ENCODE measurements at regions not wholly inside any gene's neighbourhood (a gene's known extent, or its start where the extent isn't known, plus 50 kb on each side); places are given as distances from the start of the nearest gene placed in this dataset.

GRCh38 chr19:22545751-22546150, 88.4 kb upstream of the ZNF492 start:
- TF ChIP-seq, protein P1, sequence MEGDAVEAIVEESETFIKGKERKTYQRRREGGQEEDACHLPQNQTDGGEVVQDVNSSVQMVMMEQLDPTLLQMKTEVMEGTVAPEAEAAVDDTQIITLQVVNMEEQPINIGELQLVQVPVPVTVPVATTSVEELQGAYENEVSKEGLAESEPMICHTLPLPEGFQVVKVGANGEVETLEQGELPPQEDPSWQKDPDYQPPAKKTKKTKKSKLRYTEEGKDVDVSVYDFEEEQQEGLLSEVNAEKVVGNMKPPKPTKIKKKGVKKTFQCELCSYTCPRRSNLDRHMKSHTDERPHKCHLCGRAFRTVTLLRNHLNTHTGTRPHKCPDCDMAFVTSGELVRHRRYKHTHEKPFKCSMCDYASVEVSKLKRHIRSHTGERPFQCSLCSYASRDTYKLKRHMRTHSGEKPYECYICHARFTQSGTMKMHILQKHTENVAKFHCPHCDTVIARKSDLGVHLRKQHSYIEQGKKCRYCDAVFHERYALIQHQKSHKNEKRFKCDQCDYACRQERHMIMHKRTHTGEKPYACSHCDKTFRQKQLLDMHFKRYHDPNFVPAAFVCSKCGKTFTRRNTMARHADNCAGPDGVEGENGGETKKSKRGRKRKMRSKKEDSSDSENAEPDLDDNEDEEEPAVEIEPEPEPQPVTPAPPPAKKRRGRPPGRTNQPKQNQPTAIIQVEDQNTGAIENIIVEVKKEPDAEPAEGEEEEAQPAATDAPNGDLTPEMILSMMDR (IDR thresholded peaks at IDR 0.05; ENCODE audit: extremely low read depth, missing control alignments) = peak; percentile 3
- DNase-seq (ENCODE audit: low spot score) = peak; percentile 23

DNA sequence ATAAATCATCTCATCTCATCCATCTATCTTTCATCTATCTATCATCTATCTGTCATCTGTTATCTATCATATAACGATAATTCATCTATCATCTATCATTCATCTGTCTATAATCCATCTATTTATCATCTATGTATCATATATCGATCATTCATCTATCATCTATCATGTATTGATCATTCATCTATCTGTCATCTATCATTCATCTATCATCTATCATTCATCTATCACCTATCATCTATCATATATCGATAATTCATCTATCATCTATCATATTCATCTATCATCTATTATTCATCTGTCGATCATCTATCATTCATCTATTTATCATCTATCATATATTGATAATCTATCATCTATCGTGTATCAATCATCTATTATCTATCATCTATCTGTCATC, 100.4 kb upstream of the ZNF492 start:
- DNase-seq (ENCODE audit: low spot score) = no peak
- TF ChIP-seq, protein P1 (IDR thresholded peaks at IDR 0.05; ENCODE audit: extremely low read depth, missing control alignments) = no peak

DNA sequence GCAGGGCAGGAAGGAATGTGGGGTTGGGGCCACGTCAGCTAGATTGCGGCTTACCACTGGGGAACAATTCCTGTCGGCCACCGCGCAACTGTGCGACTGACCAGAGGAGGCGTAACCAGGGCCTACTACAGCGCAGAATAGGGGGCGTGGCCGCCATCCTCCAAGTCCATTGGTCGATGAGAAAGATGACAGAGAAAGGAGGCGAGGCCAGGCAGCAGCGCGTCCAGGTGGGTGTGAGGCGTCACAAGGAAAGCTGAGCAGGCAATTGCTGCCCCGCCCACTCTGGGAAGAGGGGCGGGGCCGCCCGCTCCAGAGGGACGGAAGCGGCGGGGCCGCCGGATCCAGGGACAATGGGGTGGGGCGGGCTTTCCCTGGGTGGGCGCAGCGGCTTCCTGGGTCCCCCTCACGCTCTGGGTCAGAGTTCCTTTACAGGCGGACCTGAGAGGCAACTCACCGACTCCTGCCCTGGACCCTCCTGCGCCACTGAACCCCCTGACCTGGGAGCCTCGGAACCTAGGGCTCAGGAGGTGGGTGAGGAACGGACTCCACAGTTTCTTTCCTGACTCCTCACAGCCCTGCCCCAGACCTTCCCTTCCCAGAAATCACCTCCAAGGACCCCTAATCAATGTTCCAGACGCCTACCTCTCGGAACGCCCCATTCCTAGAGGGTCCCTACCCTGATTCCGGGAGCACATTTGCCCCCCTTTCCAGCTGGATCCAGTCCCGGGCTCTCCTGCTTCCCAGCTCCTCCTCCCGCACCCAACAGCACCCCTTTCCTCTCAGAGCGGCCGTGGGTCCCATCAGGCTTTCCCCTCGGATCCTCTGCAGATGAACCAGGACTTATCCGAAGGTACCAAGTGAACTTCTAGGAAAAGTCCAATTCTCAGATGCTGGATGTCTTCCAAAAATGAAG, 101.5 kb upstream of the ZNF492 start:
- DNase-seq (ENCODE audit: low spot score) = no peak
- TF ChIP-seq, protein P1 (IDR thresholded peaks at IDR 0.05; ENCODE audit: extremely low read depth, missing control alignments) = no peak

DNA sequence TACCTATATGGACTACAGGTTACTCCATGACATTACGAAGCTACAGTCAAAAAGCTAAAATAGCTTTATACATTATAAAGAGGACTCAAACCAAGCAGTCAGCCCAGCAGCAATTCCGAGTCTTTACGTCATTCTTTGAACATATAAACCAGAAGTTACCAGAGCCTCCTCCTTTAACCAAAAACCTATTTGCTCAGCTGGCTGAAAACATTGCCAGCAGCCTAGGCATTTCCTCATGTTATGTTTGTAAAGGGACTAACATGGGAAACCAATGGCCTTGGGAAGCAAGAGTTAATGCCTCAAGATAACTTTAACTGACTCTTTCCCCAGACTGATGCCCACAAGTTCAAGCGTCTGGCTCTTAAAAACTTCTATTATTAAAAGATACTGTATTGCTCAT, 104.1 kb upstream of the ZNF492 start:
- no peak for DNase-seq (ENCODE audit: low spot score)
- TF ChIP-seq, protein P1 (IDR thresholded peaks at IDR 0.05; ENCODE audit: extremely low read depth, missing control alignments) = no peak

DNA sequence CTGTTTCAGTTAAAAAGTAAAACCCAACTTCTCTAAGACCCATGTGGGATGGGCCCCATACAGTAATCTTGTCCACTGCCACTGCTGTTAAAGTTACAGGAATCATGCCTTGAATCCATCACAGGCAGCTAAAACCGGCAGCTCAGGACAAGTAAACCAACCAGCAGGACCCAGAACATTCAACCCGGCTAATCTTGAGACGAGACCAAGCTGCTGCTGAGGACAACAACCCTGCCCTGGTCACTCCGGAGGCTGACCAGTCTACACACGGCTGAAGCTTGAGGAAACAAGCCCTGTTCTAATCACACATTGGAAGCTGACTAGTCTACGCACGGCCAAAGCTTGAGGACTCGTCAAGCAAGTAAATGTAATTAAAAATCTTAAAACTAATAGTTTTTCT, 105.2 kb upstream of the ZNF492 start:
- TF ChIP-seq, protein P1 (IDR thresholded peaks at IDR 0.05; ENCODE audit: extremely low read depth, missing control alignments) = no peak
- DNase-seq (ENCODE audit: low spot score) = no peak

DNA sequence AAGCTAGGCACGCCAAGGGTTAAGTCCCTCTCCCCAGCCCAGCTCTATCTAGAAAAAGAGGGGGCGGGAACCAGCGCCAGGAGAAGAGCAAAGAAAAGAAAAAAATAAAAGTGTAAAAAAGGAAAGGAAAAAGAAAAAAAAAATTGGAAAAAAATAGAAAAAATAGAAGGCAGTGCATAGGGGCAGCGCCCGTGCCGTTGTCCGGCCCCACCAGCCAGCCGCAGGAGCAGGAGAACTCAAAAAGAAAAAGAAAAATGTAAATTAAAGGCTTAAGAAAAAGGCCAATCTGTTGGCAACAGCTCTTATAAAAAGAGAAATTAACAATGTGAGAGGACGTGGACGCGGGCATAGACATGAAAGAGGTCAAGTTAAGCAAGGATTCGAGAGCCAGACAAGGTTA, 105.4 kb upstream of the ZNF98 start:
- DNase-seq (ENCODE audit: low spot score) = no peak
- TF ChIP-seq, protein P1 (IDR thresholded peaks at IDR 0.05; ENCODE audit: extremely low read depth, missing control alignments) = no peak

DNA sequence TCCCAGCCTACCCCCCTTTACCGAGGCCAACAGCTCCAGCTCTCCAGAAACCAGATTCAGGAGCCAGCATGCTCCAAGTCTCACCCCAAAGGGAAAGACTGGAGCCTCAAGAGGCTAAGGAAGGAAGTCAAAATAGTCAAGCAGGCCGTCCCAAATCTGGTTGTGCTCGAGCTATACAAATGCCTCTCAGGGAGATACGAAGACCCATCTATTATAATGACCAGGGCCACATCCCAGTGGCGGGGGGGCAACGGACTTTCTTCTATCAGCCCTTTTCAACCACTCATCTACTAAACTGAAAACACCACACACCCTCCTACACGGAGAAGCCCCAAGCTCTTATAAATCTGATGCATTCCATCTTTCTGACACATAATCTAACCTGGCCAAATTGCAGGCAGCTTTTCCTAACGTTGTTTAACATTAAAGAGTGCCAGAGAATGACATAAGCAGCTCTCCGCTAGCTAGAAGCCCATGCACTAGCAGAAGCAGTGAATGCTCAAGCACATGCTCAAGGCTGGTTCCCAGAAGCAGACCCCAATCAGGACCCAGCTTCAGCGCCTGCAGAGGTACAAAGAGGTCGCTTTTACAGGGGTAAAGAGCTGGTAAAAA, 104.6 kb upstream of the ZNF98 start:
- no peak for DNase-seq (ENCODE audit: low spot score)
- TF ChIP-seq, protein P1 (IDR thresholded peaks at IDR 0.05; ENCODE audit: extremely low read depth, missing control alignments) = no peak

Data from GM20000 (cell line).